RCC 7860 (cell line): ENCODE measurements at regions not wholly inside any gene's neighbourhood (a gene's known extent, or its start where the extent isn't known, plus 50 kb on each side); places are given as distances from the start of the nearest gene placed in this dataset.

Experiments
- DNase-seq: peaks from one replicate; pipeline ENCODE4 v3.0.0-alpha.2; 2015; ENCODE audit warnings: low spot score
- FAIRE-seq: peaks from 2 replicates; lab custom pipeline; 2012; peaks lifted over from hg19 to GRCh38; lab: Jason Lieb, UNC

- no peak for FAIRE-seq
- DNase-seq, result no peak
Measured at GRCh38 chr20:52654567-52654966, 317.6 kb upstream of the TSHZ2 start.

GRCh38 chr20:52652271-52652670 lies 319.9 kb upstream of the TSHZ2 start:
- no peak for DNase-seq
- no peak for FAIRE-seq

GRCh38 chr20:52649727-52650126 lies 322.4 kb upstream of the TSHZ2 start:
- DNase-seq, result no peak
- FAIRE-seq, result no peak

- no peak for DNase-seq
- no peak for FAIRE-seq
Measured at GRCh38 chr20:52645822-52646221, 326.3 kb upstream of the TSHZ2 start.

- no peak for DNase-seq
- FAIRE-seq, result no peak
Measured at GRCh38 chr20:52643034-52643433, 329.1 kb upstream of the TSHZ2 start.

- DNase-seq, result no peak
- no peak for FAIRE-seq
Measured at GRCh38 chr20:52637201-52637600, 335.0 kb upstream of the TSHZ2 start.

GRCh38 chr20:52631469-52631868 lies 340.7 kb upstream of the TSHZ2 start:
- no peak for FAIRE-seq
- no peak for DNase-seq

DNA sequence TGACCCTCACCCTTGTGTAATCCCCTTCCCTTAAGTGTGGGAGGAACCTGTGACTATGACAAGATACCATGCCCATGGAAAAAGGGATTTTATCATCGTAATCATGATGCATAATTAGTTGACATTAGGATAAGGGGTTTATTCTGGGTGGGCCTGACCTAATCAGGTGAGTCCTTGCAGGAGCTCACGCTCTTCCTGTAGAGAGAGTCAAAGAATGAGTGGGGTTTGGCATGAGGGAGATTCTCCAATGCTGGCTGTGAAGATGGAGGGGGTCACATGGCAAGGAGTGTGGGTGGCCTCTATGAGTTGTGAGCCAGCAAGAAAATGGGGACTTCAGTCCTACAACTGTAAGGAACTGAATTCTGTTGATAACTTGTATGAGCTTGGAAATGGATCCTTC lies 342.0 kb upstream of the TSHZ2 start:
- FAIRE-seq, result no peak
- no peak for DNase-seq

DNA sequence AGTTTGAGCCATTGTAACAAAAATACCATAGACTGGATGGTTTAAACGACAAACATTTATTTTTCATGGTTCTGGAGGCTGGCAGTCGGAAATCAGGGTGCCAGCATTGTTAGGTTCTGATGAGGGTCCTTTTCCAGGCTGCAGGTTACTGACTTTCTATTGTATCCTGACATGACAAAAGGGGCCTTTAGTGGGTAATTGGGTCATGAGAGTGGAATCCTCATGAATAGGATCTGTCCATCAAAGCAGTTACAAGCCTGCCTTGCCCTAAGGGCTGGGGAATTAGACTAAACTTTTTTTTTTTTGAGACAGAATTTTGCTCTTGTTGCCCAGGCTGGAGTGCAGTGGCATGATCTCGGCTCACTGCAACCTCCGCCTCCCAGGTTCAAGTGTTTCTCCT lies 347.9 kb upstream of the TSHZ2 start:
- FAIRE-seq, result no peak

DNA sequence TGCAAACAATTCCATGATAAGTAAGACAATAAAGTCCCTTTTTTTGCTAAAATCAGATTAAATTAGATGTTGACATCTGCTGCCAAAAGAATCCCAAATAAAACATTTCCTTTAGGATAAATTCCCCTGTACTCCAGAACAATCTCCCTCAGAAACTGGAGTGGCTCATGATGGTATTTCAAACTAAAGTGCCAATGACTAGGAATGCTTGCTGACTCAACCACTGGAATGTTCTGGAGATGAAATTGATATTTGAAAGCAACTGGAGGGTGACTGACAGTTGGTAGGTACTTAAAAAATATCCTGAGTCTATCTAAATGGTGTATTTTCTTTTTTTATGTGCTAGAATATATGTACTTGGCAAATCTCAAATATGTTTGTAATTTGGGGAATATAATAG lies 350.1 kb upstream of the TSHZ2 start:
- FAIRE-seq (no peak), DNase-seq (no peak)

More for the DNA sequence above, 347.9 kb upstream of the TSHZ2 start:
- DNase-seq, result no peak

GRCh38 chr20:52621401-52621800 lies 350.8 kb upstream of the TSHZ2 start:
- no peak for FAIRE-seq
- DNase-seq, result no peak

- no peak for FAIRE-seq
Measured at GRCh38 chr20:52619671-52620070, 352.5 kb upstream of the TSHZ2 start.

DNA sequence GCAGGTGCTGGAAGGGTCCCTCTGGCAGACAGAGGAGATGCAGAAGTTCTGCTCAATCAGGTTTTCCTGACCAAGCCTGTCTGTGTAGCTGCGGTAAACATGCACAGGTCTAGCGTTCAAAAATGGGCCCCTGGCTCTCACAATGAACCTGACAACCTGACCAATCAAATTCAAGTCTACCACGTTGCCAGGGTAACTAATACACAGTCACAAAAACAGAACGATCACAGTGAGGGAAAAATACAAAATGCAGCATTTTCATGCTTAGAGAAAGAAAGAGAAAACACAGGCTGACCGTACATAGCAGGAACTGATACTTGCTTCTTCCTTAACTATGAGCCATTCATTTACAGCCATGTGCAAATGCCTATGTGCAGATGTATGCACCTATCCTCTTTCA lies 353.1 kb upstream of the TSHZ2 start:
- FAIRE-seq, result no peak
- DNase-seq, result no peak

More at GRCh38 chr20:52619671-52620070, 352.5 kb upstream of the TSHZ2 start:
- no peak for DNase-seq

GRCh38 chr20:52616629-52617028 lies 355.5 kb upstream of the TSHZ2 start:
- FAIRE-seq, result no peak
- no peak for DNase-seq

DNA sequence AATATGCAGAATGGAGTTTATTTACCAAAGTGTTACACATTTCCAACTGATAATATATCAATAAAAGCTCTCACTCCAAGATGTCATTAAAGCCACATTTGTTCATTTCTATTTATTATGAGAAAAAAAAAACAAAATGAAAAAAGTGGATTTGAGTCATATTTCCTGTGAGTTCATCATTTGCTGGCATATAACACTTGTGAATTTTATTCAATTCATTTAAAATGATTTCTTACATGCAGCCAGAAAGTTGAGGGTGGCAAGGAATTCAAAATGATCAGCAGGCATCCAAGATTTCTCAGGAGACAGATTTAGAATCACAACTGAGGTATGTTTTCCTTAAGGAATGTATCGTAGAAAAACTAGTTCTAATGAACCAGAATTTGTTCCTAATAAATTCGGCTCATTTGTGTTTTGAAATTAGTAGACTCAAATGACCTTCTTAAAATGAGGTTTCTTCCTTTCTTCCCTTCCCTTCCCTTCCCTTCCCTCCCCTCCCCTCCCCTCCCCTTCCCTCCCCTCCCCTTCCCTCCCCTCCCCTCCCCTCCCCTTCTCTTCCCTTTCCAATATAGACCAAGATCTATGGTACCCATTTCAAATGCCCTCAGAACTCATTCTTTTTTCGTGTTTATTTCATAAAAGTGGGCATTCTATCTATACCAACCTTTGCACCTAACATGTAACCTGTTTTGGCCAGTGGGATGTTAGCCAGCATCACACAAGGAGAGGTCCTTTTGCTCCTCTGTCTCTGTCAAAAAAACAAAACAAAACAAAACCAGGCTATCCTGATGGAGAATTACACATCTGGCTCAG lies 357.9 kb upstream of the TSHZ2 start:
- no peak for DNase-seq
- FAIRE-seq, result no peak

DNA sequence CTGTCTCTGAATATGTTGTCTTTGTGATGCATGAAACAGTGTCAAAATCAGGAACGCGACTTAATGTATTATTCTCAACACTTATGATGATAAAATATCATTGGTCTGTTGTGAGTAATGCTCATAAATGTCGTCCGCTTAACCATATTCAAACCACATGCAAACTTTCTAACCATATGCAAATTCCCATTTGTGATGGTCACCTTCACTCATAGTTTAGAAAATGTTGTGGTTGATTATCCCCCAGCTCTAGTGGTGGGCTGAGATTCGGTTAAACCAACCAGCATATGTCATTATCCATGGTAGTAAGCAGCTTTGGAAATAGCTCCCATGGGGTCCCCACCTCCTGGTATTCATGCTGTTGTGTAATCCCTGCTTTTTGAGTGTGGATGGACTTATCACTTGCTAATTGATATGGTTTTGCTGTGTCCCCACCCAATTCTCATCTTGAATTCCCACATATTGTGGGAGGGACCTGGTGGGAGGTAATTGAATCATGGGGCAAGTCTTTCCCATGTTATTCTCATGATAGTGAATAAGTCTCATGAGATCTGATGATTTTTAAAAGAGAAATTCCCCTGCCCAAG lies 360.0 kb upstream of the TSHZ2 start:
- FAIRE-seq, result no peak
- DNase-seq, result no peak

- DNase-seq, result no peak
- FAIRE-seq, result no peak
Measured at GRCh38 chr20:52610749-52611148, 361.4 kb upstream of the TSHZ2 start.

GRCh38 chr20:52601295-52601971 lies 370.7 kb upstream of the TSHZ2 start:
- DNase-seq (no peak), FAIRE-seq (no peak)

GRCh38 chr20:52596256-52596655 lies 375.9 kb upstream of the TSHZ2 start:
- DNase-seq, result no peak
- FAIRE-seq, result no peak

- FAIRE-seq (no peak), DNase-seq (no peak)
Measured at GRCh38 chr20:52595518-52595917, 376.6 kb upstream of the TSHZ2 start.

DNA sequence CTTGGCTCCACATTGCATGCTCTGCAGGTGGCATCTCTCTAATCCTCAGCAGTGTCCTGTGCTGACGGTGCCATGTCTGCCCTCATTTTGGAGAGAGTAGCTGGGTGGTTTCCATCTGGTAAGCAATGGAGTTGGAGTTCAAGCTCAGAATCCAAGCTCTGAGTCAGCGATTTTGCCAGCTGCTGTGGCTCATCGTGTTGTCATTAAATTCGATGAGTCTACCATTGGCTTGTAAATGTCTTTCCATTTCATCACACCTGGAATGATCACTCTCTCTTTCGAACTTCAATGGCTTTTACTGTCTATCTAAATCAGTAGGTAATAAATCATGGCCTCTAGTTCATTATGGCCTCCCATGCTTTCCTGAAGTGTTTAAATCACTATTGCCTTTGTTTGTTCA lies 378.5 kb upstream of the TSHZ2 start:
- no peak for FAIRE-seq
- DNase-seq, result no peak

DNA sequence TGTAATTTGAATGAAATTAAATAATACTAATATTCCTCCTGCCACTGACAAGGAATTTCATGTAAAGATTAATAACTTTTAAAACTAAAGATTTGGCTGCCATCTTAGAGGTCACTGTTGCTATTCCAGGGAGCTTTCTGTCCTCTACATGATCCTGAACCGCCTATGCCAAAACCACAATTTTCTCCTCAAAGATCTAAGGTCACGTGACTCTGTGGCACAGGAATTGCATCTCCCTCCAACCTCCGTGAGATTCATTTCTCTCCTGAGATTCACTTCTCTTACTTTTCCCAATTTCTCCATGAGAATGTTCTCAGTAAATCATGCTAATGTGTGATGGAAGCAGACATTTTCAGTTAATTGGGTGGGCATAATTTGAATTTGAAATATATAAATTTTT lies 379.6 kb upstream of the TSHZ2 start:
- no peak for FAIRE-seq
- no peak for DNase-seq
